ENCODE measurements at regions not wholly inside any gene's neighbourhood (a gene's known extent, or its start where the extent isn't known, plus 50 kb on each side); places are given as distances from the start of the nearest gene placed in this dataset.
"Not testable (repeated sequence)": the region's sequence is repeated elsewhere in the genome, so short reads cannot be mapped to it uniquely, and the experiment has no call there.

DNA sequence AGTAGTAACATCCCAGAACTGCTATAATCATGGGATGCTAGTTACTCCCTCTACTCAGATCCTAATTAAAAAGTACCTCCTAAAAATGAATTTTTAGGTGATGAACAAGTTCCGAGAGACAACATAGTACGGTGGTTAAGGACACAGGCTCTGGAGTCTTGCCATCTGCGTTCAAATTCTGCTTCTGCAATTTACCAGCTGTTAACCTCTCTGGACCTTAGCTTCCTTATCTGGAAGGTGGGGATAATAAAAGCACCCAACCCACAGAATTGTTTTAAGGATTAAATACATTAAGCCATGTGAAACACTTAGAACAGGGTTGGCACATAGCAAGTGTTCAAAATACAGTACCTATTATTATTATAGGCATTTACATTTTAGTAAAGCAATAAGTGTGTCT is 77.5 kb upstream of the XPA start:
- no peak overlapping the region for H3K4me3 Mint-ChIP-seq
- H3K9ac ChIP-seq (ENCODE audit: extremely low read depth, insufficient read length, low read length) = no peak overlapping the region
- H4K20me1 ChIP-seq (ENCODE audit: control insufficient read depth, insufficient read depth, insufficient read length) = no peaks in the 10 kb centered on the region

GRCh38 chr9:97778740-97779139 is 74.3 kb upstream of the FOXE1 start:
- H2BK15ac ChIP-seq (ENCODE audit: low read depth, low read length); H3K4me2 ChIP-seq (ENCODE audit: insufficient read depth, insufficient read length, low read length); H4K5ac ChIP-seq (ENCODE audit: insufficient read length, low read depth, low read length); H3K4ac ChIP-seq (ENCODE audit: low read depth, low read length); H2BK120ac ChIP-seq (ENCODE audit: low read depth, low read length, poor library complexity, severe bottlenecking); H3K9me3 ChIP-seq (ENCODE audit: control insufficient read depth, low read depth, low read length); H3K4me1 ChIP-seq (ENCODE audit: insufficient read depth, low read length); DNase-seq; H3K18ac ChIP-seq (ENCODE audit: insufficient read length, low read depth, low read length); H4K8ac ChIP-seq (replicated peaks; ENCODE audit: insufficient read length, low read depth, low read length); H2AFZ ChIP-seq (ENCODE audit: low read length); H2BK12ac ChIP-seq (ENCODE audit: insufficient read length, low read depth, low read length); H4K20me1 ChIP-seq (ENCODE audit: control insufficient read depth, insufficient read depth, insufficient read length); H3K4me1 Mint-ChIP-seq; H3K14ac ChIP-seq (ENCODE audit: insufficient read depth, low read length); H3K56ac ChIP-seq (ENCODE audit: insufficient read length, low read depth, low read length); H3K23me2 ChIP-seq (ENCODE audit: insufficient read length, low read depth, low read length, poor library complexity, severe bottlenecking); H4K91ac ChIP-seq (ENCODE audit: insufficient read length, low read depth, low read length); H3K79me2 ChIP-seq (ENCODE audit: insufficient read depth, low read length); H3K27ac Mint-ChIP-seq; H3K9ac ChIP-seq (ENCODE audit: extremely low read depth, insufficient read length, low read length); H3K79me1 ChIP-seq (ENCODE audit: insufficient read depth, low read depth, low read length, poor library complexity, severe bottlenecking); H3K23ac ChIP-seq (ENCODE audit: insufficient read length, low read depth, low read length); H3K27ac ChIP-seq (ENCODE audit: insufficient read length, low read depth, low read length); H2AK5ac ChIP-seq (ENCODE audit: insufficient read length, low read length); H2BK5ac ChIP-seq (ENCODE audit: insufficient read length, low read length); H2BK20ac ChIP-seq (ENCODE audit: low read depth, low read length, poor library complexity, severe bottlenecking); H3T11ph ChIP-seq (ENCODE audit: low read length); H3K27me3 ChIP-seq (ENCODE audit: insufficient read depth, low read length); H3K4me3 Mint-ChIP-seq: not testable (repeated sequence)
- peaks cover 21 to 30% of the 10 kb centered on the region in 2 experiments for H3K9me3 Mint-ChIP-seq
- H3K27me3 Mint-ChIP-seq (ENCODE audit: low read depth) = peaks cover 26% of the 10 kb centered on the region
- no CpG with 5 or more reads among the region's 2 CpGs for WGBS (ENCODE audit: extremely low coverage, insufficient read length, low lambda C conversion rate)
- H3K36me3 Mint-ChIP-seq (ENCODE audit: insufficient read depth in 1 of 3, low read depth in 3 of 3) = peaks cover 5 to 19% (median 15%) of the 10 kb centered on the region in 3 experiments

More for the DNA sequence above, 77.5 kb upstream of the XPA start:
- H3K79me1 ChIP-seq (ENCODE audit: insufficient read depth, low read depth, low read length, poor library complexity, severe bottlenecking) = no peaks in the 10 kb centered on the region
- Mint-ChIP-seq H3K9me3 (peaks cover 17 to 23% of the 10 kb centered on the region in 2 experiments), H3K27ac (no peak overlapping the region), H3K36me3 (ENCODE audit: insufficient read depth in 1 of 3, low read depth in 3 of 3) (peaks cover 5 to 15% (median 11%) of the 10 kb centered on the region in 3 experiments), H3K4me1 (peaks cover 32 to 33% of the 10 kb centered on the region in 2 experiments), H3K27me3 (ENCODE audit: low read depth) (peaks cover 49% of the 10 kb centered on the region)
- H3K27me3 ChIP-seq (ENCODE audit: insufficient read depth, low read length) = 0 out of 2 replicates have a peak, but pooled peaks cover 2% of the 10 kb centered on the region
- H2AK5ac ChIP-seq (ENCODE audit: insufficient read length, low read length) = no peak overlapping the region
- H3K27ac ChIP-seq (ENCODE audit: insufficient read length, low read depth, low read length) = no peak overlapping the region
- no peak overlapping the region for H2AFZ ChIP-seq (ENCODE audit: low read length)
- H3K14ac ChIP-seq (ENCODE audit: insufficient read depth, low read length) = no peak overlapping the region
- no peak overlapping the region for H3K56ac ChIP-seq (ENCODE audit: insufficient read length, low read depth, low read length)
- H3K4me2 ChIP-seq (ENCODE audit: insufficient read depth, insufficient read length, low read length) = no peak overlapping the region
- no peak for DNase-seq
- no peak overlapping the region for H3K23ac ChIP-seq (ENCODE audit: insufficient read length, low read depth, low read length)
- H4K91ac ChIP-seq (ENCODE audit: insufficient read length, low read depth, low read length) = no peak overlapping the region
- H3K79me2 ChIP-seq (ENCODE audit: insufficient read depth, low read length) = no peaks in the 10 kb centered on the region
- TF ChIP-seq, protein P1, sequence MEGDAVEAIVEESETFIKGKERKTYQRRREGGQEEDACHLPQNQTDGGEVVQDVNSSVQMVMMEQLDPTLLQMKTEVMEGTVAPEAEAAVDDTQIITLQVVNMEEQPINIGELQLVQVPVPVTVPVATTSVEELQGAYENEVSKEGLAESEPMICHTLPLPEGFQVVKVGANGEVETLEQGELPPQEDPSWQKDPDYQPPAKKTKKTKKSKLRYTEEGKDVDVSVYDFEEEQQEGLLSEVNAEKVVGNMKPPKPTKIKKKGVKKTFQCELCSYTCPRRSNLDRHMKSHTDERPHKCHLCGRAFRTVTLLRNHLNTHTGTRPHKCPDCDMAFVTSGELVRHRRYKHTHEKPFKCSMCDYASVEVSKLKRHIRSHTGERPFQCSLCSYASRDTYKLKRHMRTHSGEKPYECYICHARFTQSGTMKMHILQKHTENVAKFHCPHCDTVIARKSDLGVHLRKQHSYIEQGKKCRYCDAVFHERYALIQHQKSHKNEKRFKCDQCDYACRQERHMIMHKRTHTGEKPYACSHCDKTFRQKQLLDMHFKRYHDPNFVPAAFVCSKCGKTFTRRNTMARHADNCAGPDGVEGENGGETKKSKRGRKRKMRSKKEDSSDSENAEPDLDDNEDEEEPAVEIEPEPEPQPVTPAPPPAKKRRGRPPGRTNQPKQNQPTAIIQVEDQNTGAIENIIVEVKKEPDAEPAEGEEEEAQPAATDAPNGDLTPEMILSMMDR (conservative IDR thresholded peaks at IDR 0.05) = no peak
- H3K9me3 ChIP-seq (ENCODE audit: control insufficient read depth, low read depth, low read length) = no peaks in the 10 kb centered on the region
- no peaks in the 10 kb centered on the region for H3K23me2 ChIP-seq (ENCODE audit: insufficient read length, low read depth, low read length, poor library complexity, severe bottlenecking)
- H2BK15ac ChIP-seq (ENCODE audit: low read depth, low read length) = no peak overlapping the region
- no peak overlapping the region for H2BK5ac ChIP-seq (ENCODE audit: insufficient read length, low read length)
- no peak overlapping the region for H3K18ac ChIP-seq (ENCODE audit: insufficient read length, low read depth, low read length)
- H2BK120ac ChIP-seq (ENCODE audit: low read depth, low read length, poor library complexity, severe bottlenecking) = no peak overlapping the region
- no peak overlapping the region for H2BK20ac ChIP-seq (ENCODE audit: low read depth, low read length, poor library complexity, severe bottlenecking)
- H3T11ph ChIP-seq (ENCODE audit: low read length) = no peak overlapping the region
- no CpG with 5 or more reads among the region's 3 CpGs for WGBS (ENCODE audit: extremely low coverage, insufficient read length, low lambda C conversion rate)
- no peaks in the 10 kb centered on the region for H3K4me1 ChIP-seq (ENCODE audit: insufficient read depth, low read length)
- no peak overlapping the region for H3K4ac ChIP-seq (ENCODE audit: low read depth, low read length)
- no peak overlapping the region for H4K5ac ChIP-seq (ENCODE audit: insufficient read length, low read depth, low read length)
- H4K8ac ChIP-seq (replicated peaks; ENCODE audit: insufficient read length, low read depth, low read length) = no peak overlapping the region
- no peak overlapping the region for H2BK12ac ChIP-seq (ENCODE audit: insufficient read length, low read depth, low read length)
